Sciatic nerve (tissue), 2 donors: ENCODE measurements at regions not wholly inside any gene's neighbourhood (a gene's known extent, or its start where the extent isn't known, plus 50 kb on each side); places are given as distances from the start of the nearest gene placed in this dataset.

Source experiments
- ATAC-seq: fragments of 200-7000 bp; cut with Tn5 transposase; one replicate; pipeline ENCODE4 v1.9.1; 2020; ENCODE audit warnings: mild to moderate bottlenecking, moderate library complexity
- DNase-seq: peaks from one replicate; pipeline ENCODE4 v3.0.0-alpha.2; 2020; ENCODE audit warnings: low spot score
- intact Hi-C: fragments of 100-400 bp; cut with DNase I; formaldehyde crosslinking; loops from one replicate; pipeline ENCODE4 v1.14.2; 2022
- donor health status: DM: no; HTN: no; CAD: no.
- donor health status: DM: no; HTN: no; CAD: no.

DNA sequence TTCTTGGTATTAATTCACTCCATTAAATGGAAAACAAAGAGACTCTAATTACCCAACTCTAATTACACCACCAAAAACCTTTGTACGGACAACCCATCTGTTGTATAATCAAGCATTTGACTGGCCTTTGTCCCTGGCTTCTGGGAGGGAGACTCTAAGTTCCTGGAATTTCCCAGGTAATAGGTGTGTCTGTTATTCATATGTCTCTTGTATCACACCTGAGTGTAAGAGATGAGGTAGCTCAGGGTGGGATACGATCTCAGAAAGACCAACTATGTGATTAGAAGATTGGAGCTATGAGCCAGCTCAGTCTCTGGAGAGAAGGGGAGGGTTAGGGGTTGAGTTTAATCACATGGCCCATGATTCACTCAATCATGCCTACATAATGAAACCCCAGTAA is 94.7 kb upstream of the PLXNC1 start:
- intact Hi-C loops: no loop called here
- DNase-seq (no peak), ATAC-seq (no peak)

DNA sequence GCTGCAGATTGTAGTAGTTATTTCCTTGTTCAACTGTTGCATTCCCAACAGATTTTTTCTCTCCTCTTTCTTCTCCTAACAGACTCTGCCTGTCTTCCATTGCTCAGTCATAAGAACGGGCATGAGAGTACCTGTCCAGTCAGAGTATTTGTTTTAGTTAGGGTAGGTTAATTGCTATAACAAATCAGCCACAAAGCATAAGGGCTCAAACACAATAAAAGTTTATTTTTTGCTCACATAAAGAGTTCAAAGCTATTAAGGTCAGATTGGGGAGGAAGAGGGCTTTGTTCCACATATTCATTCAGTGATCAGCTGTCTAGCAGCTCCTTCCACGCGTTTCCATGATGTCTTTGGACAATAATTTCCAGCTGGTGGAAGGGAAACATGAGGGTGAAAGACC is 92.8 kb upstream of the PLXNC1 start:
- intact Hi-C loops: no loop called here
- ATAC-seq (no peak), DNase-seq (no peak)

DNA sequence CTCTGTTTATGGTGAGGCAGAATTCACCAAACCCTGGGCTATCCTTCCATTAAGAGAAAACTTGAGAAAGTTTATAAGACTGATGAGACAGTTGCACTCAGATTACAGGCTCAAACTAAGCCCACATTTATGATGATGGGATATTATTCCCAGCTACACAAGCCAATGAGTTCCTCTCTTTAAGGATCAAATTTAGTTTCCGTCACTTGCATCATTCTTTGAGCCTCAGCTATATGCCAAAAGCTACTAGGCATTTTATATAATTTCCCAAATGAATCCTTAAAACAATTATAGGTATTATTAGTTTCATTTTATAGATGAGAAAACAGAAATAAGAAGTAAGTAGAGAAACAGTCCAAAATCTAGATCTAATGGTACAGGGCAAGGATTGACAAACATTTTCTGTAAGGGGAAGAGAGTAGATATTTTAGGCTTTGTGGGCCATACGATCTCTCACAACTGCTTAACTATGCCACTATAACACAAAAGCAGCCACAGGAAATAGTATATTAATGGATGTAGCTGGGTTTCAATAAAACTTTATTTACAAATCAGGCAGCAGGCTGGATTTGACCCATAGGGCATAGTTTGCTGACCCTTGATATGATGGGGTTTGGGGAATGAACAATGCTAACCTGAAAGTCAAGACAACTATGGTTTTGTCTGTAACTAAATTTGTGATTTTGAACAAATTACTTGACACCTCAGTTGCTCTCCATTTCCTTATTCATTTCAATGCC is 91.8 kb upstream of the PLXNC1 start:
- DNase-seq (no peak), ATAC-seq (no peak)
- intact Hi-C loops: no loop called here

DNA sequence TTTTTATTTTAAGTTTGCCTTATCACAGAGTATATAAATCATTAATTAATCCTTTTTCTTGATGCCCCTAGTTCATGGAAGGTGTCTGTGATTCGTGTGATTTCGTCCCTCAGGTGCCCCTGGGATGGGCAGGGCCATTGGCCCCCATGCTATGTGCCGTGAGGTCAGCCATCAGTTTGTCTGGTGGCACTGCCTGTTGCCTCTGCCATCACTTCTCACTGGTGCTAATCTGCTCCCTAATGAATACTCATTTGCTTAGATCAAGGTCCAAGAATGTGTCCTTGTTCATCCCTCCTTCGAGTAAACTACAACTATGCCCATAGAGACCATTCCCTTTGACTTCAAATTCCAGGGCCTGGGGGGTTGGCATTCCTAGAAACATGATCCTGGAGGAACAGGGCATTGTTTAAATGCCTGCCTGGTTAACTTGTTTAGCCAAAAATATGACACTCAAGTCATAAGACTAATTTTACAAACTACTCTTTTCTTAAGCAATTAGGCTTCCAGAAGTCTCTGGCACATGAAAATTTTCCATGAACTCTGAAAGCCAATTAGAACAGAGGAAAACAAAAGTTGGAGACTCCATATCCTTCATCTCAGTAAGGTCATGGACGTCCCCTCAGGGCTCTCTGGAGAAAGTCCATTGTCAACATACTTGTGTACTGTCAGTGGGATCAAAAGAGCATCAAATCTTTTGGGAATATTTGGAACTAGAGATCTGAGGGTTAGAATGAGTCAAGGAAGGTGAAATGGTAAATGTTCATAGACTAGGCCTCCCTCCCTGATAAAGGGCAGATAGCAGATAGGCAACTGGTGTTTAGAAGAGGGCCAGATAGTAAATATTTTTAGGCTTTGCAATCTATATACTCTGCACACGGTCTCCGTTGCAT is 90.9 kb upstream of the PLXNC1 start:
- intact Hi-C loops: no loop called here
- DNase-seq (no peak), ATAC-seq (peak; percentile 94)

DNA sequence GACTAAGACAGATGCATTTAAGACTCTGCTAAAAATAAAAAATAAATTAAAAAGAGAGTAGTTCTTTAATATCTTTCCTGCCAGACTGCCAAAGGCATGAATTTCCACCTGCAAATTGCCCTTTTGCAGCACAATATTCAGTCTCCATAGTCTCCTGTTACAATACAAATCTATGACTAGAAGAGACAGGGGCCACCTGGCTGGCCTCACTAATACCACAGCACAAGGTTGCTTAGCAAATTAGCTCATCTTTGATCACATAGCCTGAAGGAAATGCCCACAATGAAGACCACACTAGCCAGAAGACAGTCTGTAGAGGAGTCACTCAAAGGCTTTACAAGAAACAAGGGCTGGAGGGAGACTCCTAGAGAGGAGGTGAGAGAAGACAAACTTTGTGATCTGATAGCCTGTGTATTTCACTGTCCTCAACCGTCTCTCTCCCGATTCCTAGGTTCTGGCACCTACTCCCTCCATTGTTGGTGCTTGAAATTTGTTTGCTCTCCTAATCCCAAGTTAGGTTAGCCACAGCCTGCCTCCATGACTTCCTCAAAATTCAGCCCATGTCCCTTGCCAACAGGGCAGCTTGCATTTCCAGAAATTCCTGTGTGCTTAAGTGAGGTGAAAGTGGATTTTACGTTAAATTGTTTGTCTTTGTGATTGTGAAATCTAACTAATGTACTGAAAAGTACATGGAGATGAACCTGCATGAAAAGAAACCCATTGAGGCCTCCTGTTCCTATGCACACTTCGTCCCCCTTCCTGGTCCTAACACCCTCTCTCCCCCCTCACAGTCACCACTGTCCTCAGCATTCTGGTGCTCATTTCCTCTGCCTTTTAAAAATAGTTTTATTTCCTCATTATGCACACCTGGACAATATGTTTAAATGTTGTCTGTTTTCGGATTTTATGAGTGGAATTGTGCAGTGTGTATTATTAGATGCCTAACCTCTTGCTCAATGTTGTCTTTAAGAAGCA is 88.7 kb upstream of the PLXNC1 start:
- intact Hi-C loops: no loop called here
- ATAC-seq: no peak
- DNase-seq: no peak

DNA sequence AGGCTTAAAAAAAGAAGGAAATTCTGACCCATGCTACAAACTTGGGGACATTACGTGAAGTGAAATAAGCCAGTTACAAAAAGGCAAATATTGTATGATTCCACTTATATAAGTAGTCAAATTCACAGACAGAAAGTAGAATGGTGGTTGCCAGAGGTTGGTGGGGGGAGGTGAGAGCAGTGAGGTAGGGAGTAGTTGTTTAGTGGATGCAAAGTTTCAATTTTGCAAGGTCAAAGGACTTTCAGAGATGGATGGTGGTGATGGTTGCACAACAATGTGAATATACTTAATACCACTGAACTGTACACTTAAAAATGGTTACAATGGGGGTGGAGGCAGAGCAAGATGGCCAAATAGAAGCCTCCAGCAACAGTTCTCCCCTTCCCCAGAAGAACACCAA is 86.2 kb upstream of the PLXNC1 start:
- DNase-seq (no peak), ATAC-seq (no peak)
- intact Hi-C loops: no loop called here

GRCh38 chr12:94062796-94063635 is 85.4 kb upstream of the PLXNC1 start:
- intact Hi-C loops: no loop called here
- no peak for DNase-seq
- ATAC-seq: no peak

DNA sequence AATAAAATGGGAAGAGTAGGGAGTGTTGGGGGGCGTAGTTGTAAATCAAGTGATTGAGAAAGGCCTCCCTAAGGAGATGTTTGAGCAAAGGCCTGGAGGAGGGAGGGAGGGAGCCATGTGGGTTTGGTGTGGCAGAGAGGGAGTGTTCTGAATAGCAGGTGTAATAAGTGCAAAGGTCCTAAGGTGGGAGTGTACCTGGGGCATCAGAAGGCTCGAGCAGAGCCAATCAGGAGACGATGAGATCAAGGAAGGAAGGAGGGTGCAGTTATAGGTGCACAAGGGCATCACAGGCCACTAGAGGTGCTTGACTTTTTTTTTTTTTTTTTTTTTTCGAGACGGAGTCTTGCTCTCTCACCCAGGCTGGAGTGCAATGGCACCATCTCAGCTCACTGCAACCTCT is 77.9 kb upstream of the PLXNC1 start:
- intact Hi-C loops: no loop called here
- ATAC-seq (no peak), DNase-seq (no peak)

DNA sequence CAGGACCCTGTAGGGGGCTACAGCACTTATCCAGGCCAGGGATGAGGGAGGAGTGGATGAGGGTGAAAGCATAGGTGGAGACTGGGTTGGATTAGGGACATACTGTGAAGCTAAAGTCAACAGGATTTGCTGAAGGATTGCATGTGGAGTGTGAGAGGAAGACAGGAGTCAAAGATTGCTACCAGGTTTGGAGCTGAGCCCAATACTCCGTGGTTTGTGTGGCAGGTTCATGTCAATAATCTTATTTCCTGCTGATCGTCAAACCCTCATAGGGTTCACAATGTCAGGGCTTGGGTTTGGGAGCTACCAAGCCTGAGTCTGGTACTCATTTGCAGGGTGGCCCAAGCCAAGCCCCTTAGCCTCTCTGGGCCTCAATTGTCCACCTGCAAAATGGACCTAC is 77.1 kb upstream of the PLXNC1 start:
- no peak for DNase-seq
- ATAC-seq: no peak
- intact Hi-C loops: no loop called here

DNA sequence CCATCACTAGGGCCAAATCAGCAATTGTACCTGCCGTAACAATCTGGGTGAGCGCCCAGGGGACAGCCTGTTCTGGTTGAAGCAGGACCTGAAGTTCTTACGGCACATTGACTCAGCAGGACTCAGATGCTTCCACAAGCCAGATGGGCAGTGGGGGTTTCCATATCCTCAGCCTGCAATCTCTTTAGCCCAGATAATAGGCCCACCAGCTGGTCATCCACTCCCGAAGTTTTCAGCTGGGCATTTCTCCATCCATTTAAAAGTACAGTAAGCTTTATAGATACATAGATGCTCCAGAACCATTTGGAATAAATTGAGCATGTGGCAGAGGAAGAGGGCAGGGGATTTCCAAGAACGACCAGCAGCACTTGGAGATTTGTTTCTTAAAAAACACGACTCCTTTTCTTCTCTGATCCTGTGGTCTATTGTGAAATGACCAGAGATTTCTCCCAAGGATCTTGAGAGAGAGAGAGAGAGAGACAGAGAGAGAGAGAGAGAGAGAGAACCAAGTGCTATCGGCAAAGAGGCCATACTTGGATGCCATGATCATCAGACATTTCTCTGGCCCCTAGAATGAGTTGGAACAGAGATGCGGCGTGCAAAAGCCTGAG is 74.8 kb upstream of the PLXNC1 start:
- DNase-seq: no peak
- peak; percentile 54 for ATAC-seq
- intact Hi-C loops: no loop called here

DNA sequence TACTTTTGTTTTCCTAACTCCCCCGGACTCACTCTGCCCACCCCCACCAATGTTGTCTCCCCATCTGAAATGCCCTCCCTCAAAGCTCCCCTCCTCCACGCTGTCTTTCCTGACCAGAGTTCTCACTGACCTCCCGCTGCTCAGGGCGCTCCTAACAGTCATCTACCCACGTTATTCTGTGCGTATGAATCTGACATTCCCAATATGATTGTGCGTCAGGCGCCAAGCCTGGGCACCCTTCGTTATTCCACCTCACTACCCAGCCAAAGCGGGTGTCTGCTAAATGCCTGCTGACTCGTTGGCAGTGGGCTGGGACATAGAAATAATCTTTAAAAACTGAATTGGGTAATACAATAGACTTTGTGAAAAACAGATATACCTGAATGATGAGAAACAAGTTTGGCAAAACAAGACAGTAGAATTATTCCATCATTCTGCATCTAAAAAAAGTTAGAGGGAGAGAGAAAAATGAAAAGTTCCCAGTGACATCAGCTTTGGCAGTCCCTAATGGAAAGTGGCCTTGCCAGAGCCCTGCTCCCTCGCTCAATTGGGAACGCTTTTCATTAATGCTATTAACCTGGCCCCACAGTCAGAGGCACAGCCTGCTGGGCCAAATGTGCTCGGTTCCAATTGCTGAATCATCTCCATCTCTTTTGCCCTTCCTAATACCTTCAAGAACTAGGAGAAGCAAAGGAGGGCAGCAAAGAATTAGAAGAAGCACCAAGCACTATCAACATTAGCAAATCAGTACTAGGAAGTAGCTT is 74.0 kb upstream of the PLXNC1 start:
- ATAC-seq (peak; percentile 86), DNase-seq (no peak)
- intact Hi-C loops: no loop called here

DNA sequence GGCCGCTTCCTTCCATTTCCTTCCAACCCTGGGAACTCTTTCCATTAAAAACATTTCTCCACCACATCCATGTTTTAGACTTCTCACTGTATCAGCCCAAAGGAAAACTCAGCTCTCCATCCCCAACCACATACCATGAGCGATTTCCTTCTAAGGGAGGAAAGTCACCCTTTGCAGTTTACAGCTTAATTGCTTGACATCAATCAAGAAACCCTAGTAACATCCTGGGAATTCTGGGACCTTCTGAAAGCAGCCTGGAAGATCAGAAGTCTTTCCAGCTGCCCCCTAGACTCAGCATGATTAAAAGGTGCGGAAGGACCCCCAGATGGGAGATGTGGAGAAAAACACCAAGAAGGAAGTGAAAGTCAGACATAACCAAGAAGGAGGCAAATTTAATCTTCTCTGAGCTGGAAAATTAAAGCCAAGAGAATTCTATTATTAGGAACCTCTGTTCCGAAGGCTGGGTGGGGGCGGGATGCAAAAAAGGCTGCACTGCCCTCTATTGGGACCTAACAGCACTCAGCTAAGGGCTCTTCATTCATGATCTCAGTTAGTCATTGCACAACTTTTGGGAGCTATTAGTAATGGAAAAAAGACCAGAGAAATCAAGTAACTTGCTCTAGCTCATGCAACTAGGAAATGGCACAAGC is 73.3 kb upstream of the PLXNC1 start:
- peak; percentile 72 for DNase-seq
- intact Hi-C loops: no loop called here

DNA sequence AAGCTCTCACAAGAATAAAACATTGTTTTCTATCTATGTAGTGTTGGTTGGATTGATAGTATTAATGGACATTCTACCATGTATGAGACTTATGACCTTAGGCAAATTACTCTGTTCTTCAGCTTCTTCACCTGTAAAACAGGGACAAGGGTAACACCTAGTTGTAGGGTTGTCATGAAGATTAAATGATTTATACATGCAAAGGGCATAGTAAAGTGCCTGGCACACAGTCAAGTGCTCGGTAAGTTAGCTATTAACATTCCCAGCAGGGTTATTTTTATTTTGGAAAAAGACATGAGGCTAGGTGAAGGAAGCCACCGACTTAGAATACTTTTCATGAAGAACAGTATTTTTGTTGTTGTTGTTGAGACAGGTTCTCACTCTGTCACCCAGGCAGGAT is 71.2 kb upstream of the PLXNC1 start:
- intact Hi-C loops: no loop called here
- ATAC-seq (no peak), DNase-seq (no peak)

More for the DNA sequence above, 73.3 kb upstream of the PLXNC1 start:
- peak; percentile 94 for ATAC-seq

GRCh38 chr12:94078138-94078723 is 70.1 kb upstream of the PLXNC1 start:
- DNase-seq (no peak), ATAC-seq (no peak)
- intact Hi-C loops: no loop called here

DNA sequence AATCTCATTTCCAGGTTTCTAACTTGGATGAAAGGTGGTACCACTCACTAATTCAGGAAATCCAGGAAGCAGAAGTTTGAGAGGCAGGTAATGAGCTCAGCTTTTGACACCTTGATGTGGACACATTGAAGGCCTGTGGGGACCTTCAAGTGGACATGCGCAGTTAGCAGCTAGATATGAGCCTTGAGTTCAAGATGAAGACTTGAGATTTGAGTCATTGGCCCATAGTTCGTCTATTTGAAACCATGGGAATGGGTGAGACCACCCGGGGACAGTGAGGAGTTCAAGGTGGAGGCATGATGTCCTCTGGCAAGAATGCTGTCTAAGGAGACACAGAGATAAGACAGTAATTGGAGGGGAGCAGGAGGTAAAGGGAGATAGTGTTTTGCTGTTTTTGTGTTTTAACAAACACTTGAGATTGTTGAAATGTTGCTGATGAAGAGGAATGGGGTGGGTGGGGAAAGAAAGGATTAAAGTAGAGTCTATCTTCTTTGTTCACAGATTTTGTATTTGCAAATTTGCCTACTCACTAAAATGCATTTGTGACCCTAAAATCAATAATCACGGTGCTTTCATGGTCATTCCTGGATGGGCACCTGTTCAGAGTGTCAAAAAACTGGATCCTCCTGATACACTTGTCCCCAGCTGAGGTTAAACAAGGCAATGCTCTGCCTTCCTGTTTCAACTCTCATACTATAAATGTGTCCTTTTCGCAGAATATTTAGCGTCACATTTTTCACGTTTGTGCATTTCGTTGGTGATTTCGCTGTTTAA is 69.5 kb upstream of the PLXNC1 start:
- DNase-seq (no peak), ATAC-seq (no peak)
- intact Hi-C loops: no loop called here
